Ishikawa (cell line): ENCODE measurements at regions not wholly inside any gene's neighbourhood (a gene's known extent, or its start where the extent isn't known, plus 50 kb on each side); places are given as distances from the start of the nearest gene placed in this dataset.

Source experiments
- CEBPB ChIP-seq: IDR thresholded peaks from 2 replicates; pipeline ENCODE4 v1.6.1; 2012
- CREB1 ChIP-seq: IDR thresholded peaks from 2 replicates; pipeline ENCODE4 v1.6.1; 2012; ENCODE audit warnings: low read depth
- EGR1 ChIP-seq: IDR thresholded peaks from 2 replicates; pipeline ENCODE4 v1.6.1; 2012
- EP300 ChIP-seq: IDR thresholded peaks from 2 replicates; pipeline ENCODE4 v1.6.1; 2012; ENCODE audit warnings: borderline replicate concordance
- FOXM1 ChIP-seq: IDR thresholded peaks from 2 replicates; pipeline ENCODE4 v1.6.1; 2012; ENCODE audit warnings: low read depth, borderline replicate concordance
- MAX ChIP-seq: IDR thresholded peaks from 2 replicates; pipeline ENCODE4 v1.6.1; 2012
- NFIC ChIP-seq: IDR thresholded peaks from 2 replicates; pipeline ENCODE4 v1.6.1; 2012
- RAD21 ChIP-seq: IDR thresholded peaks from 2 replicates; pipeline ENCODE4 v1.6.1; 2012; ENCODE audit warnings: low read depth
- REST ChIP-seq: IDR thresholded peaks from 2 replicates; pipeline ENCODE4 v1.6.1; 2012; ENCODE audit warnings: low read depth, mild to moderate bottlenecking
- TAF1 ChIP-seq: IDR thresholded peaks from 2 replicates; pipeline ENCODE4 v1.6.1; 2012; ENCODE audit warnings: low read depth, mild to moderate bottlenecking
- TCF12 ChIP-seq: IDR thresholded peaks from 2 replicates; pipeline ENCODE4 v1.6.1; 2012; ENCODE audit warnings: low read depth
- TEAD4 ChIP-seq: IDR thresholded peaks from 2 replicates; pipeline ENCODE4 v1.6.1; 2012
- USF1 ChIP-seq: IDR thresholded peaks from 2 replicates; pipeline ENCODE4 v1.6.1; 2012
- YY1 ChIP-seq: IDR thresholded peaks from 2 replicates; pipeline ENCODE4 v1.6.1; 2012; ENCODE audit warnings: low read depth
- ZBTB7A ChIP-seq: IDR thresholded peaks from 2 replicates; pipeline ENCODE4 v1.6.1; 2012; ENCODE audit warnings: low read depth

- TF ChIP-seq USF1 = no peak
- TF ChIP-seq ZBTB7A = no peak
- no peak for TF ChIP-seq EP300
- no peak for TF ChIP-seq CEBPB
- TF ChIP-seq FOXM1 = no peak
- TF ChIP-seq NFIC = no peak
- TF ChIP-seq YY1 = no peak
- TF ChIP-seq CREB1 = no peak
- TF ChIP-seq TCF12 = no peak
- no peak for TF ChIP-seq TAF1
- no peak for TF ChIP-seq REST
- TF ChIP-seq TEAD4 = no peak
- no peak for TF ChIP-seq MAX
- TF ChIP-seq EGR1 = no peak
- no peak for TF ChIP-seq RAD21
Measured at GRCh38 chr19:30144242-30144758, 202.3 kb downstream of the URI1 start.

GRCh38 chr19:30144802-30145201 is 202.8 kb downstream of the URI1 start:
- TF ChIP-seq TEAD4 (no peak), RAD21 (no peak), YY1 (no peak), MAX (no peak), NFIC (no peak), TCF12 (no peak), EGR1 (no peak), FOXM1 (no peak), REST (no peak), TAF1 (no peak), USF1 (no peak), CEBPB (no peak), EP300 (no peak), ZBTB7A (no peak), CREB1 (no peak)

- TF ChIP-seq NFIC (no peak), YY1 (no peak), REST (no peak), ZBTB7A (no peak), EGR1 (no peak), TEAD4 (no peak)
Measured at GRCh38 chr19:30145467-30145866, 203.4 kb downstream of the URI1 start.

- TF ChIP-seq CREB1 (no peak), EP300 (no peak), MAX (no peak), EGR1 (no peak), TEAD4 (no peak), TCF12 (no peak), RAD21 (no peak), REST (no peak), NFIC (no peak), USF1 (no peak)
Measured at GRCh38 chr19:30146346-30146745, 204.3 kb downstream of the URI1 start.
